Brain microvascular endothelial cell (primary cell): ENCODE measurements at regions not wholly inside any gene's neighbourhood (a gene's known extent, or its start where the extent isn't known, plus 50 kb on each side); places are given as distances from the start of the nearest gene placed in this dataset.
"Not testable (repeated sequence)": the region's sequence is repeated elsewhere in the genome, so short reads cannot be mapped to it uniquely, and the experiment has no call there.

Experiments used
- DNase-seq: peaks from one replicate; pipeline ENCODE4 v3.0.0-alpha.2; 2020
- H3K27ac ChIP-seq: fragments of 250-450 bp; sonication (Bioruptor Pico); 2 replicates; pipeline ENCODE4 v1.5.1; 2020; ENCODE audit warnings: mild to moderate bottlenecking, moderate library complexity
- H3K27me3 ChIP-seq: fragments of 250-450 bp; sonication (Bioruptor Pico); replicated peaks from 2 replicates; pipeline ENCODE4 v1.5.1; 2020; ENCODE audit warnings: mild to moderate bottlenecking
- H3K36me3 ChIP-seq: fragments of 250-450 bp; sonication (Bioruptor Pico); replicated peaks from 2 replicates; pipeline ENCODE4 v1.5.1; 2020; ENCODE audit warnings: mild to moderate bottlenecking
- H3K4me3 ChIP-seq: 2 replicates; pipeline ENCODE4 v1.5.1; 2011; ENCODE audit warnings: low read depth, mild to moderate bottlenecking, control low read depth, low read length, moderate library complexity
- in situ Hi-C: cut with HindIII; loops from 2 replicates; pipeline ENCODE4 v1.10.0; 2017; ENCODE audit warnings: low sequenced_read_pairs, low pct_ligation_motif_present
- TF ChIP-seq, protein P1 (sequence below): IDR thresholded peaks from 2 replicates; pipeline ENCODE4 v1.5.1; 2011; ENCODE audit warnings: low read depth, mild to moderate bottlenecking, moderate library complexity, low read length, control low read depth, inconsistent platforms; ENCODE audit errors: missing control alignments

DNA sequence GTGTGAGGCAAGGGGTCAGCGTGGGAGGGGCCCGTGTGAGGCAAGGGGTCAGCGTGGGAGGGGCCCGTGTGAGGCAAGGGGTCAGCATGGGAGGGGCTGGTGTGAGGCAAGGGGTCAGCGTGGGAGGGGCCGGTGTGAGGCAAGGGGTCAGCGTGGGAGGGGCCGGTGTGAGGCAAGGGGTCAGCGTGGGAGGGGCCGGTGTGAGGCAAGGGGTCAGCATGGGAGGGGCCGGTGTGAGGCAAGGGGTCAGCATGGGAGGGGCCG lies 119.2 kb downstream of the SEPTIN14 start:
- DNase-seq, H3K4me3 ChIP-seq, in situ Hi-C loops, H3K27me3 ChIP-seq, H3K36me3 ChIP-seq, H3K27ac ChIP-seq: not testable (repeated sequence)

DNA sequence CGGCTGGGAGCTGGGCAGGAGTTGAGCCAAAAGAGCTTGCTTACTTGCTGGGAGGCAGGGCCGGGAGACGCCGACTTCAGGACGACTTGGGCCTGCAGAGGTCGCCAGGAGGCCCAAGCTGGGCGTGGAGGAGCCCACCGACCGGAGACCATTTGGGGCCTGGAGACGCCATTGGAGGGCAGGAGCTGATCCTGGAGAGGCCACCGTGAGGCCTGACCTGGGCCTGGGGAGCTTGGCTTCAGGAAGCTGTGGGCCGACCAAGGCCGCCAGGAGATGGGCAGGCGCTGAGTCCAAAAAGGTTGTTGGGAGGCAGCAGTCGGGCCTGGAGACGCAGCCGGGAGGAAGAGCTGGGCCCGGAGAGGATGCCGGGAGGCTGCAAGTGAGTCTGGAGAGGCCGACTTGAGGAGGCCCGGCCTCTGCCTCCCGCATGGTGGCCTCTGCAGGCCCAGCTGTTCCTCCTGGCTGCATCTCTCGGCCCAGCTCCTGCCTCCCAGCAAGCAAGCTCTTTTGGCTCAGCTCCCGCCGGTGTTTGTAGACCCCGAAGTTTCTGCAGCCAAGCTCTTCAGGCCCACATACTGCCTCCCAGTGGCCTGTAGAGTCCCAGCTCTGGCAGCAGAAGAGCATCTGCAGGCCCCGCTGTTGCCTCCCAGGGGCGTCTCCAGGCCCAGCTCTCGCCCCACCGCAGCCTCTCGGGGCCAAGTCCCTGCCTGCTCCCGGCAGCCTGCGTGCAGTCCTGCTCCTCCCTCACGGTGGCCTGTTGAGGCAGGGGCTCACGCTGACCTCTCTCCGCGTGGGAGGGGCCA lies 119.7 kb downstream of the SEPTIN14 start:
- H3K4me3 ChIP-seq, H3K27ac ChIP-seq, H3K27me3 ChIP-seq, H3K36me3 ChIP-seq, in situ Hi-C loops, DNase-seq: not testable (repeated sequence)

DNA sequence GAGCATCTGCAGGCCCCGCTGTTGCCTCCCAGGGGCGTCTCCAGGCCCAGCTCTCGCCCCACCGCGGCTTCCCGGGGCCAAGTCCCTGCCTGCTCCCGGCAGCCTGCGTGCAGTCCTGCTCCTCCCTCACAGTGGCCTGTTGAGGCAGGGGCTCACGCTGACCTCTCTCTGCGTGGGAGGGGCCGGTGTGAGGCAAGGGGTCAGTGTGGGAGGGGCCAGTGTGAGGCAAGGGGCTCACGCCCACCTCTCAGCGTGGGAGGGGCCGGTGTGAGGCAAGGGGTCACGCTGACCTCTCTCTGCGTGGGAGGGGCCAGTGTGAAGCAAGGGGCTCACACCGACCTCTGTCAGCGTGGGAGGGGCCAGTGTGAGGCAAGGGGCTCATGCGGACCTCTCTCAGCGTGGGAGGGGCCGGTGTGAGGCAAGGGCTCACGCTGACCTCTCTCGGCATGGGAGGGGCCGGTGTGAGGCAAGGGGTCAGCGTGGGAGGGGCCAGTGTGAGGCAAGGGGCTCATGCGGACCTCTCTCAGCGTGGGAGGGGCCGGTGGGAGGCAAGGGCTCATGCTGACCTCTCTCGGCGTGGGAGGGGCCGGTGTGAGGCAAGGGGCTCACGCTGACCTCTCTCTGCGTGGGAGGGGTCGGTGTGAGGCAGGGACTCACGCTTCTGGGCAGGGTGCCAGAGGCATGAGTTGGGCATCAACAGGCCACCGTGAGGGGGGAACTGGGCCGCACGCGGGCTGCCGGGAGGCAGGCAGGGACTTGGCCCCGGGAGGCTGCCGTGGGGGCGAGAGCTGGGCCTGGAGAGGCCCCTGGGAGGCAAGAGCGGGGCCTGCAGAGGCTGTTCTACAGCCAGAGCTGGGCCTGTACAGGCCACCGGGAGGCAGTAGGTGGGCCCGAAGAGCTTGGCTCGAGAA lies 120.6 kb downstream of the SEPTIN14 start:
- H3K4me3 ChIP-seq, in situ Hi-C loops, H3K27me3 ChIP-seq, H3K36me3 ChIP-seq, DNase-seq, H3K27ac ChIP-seq: not testable (repeated sequence)

DNA sequence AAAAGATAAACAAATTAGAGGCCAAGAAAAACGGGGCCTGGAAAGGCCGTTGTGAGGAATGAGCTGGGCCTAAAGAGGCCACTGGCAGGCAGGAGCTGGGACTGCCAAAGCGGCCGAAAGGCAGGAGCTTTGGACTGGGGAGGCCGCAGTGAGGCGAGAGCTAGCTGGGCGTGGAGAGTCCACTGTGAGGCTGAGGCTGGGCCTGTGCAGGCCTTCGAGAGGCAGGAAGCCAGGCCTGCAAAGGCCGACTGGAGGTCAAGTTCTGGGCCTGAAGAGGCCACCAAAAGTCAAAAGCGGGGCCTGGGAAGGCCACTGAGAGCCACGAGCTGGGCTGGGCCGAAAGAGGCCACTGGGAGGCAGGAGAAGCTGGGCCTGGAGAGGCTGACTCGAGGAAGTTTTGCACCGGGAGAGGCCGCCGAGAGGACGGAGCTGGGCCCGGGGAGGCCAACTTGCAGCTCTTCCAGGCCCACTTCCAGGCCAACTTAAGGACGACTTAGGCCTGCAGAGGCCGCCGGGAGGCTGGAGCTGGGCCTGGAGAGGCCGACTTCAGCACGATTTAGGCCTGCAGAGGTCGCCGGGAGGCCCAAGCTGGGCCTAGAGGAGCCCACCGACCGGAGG lies 121.8 kb downstream of the SEPTIN14 start:
- DNase-seq, H3K27me3 ChIP-seq, in situ Hi-C loops, H3K27ac ChIP-seq, H3K36me3 ChIP-seq, H3K4me3 ChIP-seq: not testable (repeated sequence)

DNA sequence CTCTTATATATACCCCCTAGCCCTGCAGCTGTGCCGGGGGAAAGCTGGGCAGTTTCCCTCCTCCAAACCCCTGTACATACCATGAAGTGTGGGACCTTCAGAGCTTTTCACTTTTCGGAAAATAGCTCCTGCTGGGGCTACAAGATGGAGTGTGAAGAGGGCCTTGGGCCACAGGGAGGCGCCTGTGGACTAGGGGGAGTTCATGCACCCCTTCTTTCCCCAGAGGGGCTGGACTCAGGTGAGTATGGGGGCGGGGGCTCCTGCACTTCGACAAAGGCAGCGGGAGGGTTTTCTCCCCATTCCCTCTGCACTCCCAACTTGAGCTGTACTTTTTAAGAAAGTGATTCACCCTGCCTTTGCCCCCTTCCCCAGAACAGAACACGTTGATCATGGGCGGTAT lies 122.5 kb downstream of the SEPTIN14 start:
- H3K4me3 ChIP-seq, H3K27me3 ChIP-seq, in situ Hi-C loops, H3K36me3 ChIP-seq, DNase-seq, H3K27ac ChIP-seq: not testable (repeated sequence)

DNA sequence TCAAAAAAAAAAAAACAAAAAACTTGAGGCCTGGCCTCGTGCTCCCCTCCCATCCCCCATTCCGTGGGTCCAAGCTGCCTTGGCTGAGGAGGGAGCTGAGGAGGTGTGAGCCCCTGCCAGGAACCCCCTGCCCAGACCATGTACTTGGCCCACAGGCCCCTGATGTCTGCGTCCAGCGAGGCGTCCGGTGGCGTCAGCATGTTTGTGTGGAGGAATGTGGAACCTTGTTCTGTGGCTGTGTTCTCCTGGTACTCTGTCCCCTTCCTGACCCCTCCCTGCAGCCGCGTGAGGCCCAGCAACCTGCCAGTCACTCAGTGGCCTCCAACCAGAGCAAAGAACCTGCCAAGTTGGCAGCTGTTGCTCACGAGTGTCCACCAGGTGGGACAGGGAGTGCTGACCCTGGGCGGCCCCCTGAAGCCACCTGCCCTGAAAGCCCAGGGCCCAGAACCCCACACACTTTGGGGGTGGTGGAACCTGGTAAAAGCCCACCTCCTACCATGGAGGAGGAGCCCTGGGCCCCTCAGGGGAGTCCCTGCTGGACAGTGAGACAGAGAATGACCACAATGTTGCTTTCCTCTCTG lies 125.8 kb downstream of the SEPTIN14 start:
- in situ Hi-C loops, H3K27me3 ChIP-seq, H3K27ac ChIP-seq, H3K4me3 ChIP-seq, DNase-seq, H3K36me3 ChIP-seq: not testable (repeated sequence)

DNA sequence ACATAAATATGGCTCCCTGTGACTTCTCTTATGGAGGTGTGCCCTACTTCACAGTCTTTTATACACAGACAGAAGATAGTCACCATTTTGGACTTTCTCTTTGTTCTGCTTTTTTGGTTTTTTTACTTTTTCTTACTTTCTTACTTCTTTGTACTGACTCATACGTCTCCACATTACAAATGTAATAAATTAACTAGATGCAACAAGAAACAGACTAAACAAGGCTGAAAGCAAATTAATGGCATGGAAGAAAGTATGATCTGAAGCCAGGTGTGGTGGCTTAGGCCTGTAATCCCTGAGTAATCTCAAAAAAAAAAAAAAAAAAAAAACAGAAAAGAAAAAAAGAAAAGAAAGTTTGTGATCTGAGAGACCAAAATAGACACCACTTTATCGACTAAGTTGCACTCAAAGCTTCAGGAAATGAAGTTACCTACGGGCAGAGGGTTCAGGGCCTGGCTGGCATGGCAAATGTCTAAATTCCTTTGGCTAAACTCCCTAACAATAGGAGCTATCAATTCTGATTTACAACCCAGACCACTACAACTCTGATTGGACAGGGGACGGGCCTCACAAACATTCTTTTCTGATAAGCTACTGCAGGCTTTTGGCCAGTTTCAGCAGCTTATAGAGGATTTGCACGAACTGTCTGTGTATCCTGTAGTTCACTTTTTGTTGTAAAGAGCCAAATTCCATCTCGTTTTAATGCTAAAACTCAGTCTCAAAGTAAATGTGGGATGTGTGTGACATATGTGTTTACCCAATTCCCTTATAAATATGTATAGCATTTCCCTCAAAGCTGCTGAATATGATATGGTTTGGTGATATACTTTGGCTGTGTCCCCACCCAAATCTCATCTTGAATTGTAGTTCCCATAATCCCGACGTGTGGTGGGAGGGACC lies 129.1 kb downstream of the SEPTIN14 start:
- in situ Hi-C loops = no loop called here
- H3K36me3 ChIP-seq = no peaks in the 10 kb centered on the region
- H3K4me3 ChIP-seq = no peak overlapping the region
- TF ChIP-seq, protein P1, sequence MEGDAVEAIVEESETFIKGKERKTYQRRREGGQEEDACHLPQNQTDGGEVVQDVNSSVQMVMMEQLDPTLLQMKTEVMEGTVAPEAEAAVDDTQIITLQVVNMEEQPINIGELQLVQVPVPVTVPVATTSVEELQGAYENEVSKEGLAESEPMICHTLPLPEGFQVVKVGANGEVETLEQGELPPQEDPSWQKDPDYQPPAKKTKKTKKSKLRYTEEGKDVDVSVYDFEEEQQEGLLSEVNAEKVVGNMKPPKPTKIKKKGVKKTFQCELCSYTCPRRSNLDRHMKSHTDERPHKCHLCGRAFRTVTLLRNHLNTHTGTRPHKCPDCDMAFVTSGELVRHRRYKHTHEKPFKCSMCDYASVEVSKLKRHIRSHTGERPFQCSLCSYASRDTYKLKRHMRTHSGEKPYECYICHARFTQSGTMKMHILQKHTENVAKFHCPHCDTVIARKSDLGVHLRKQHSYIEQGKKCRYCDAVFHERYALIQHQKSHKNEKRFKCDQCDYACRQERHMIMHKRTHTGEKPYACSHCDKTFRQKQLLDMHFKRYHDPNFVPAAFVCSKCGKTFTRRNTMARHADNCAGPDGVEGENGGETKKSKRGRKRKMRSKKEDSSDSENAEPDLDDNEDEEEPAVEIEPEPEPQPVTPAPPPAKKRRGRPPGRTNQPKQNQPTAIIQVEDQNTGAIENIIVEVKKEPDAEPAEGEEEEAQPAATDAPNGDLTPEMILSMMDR = no peak
- no peaks in the 10 kb centered on the region for H3K27me3 ChIP-seq
- no peak for DNase-seq
- H3K27ac ChIP-seq = no peak overlapping the region

DNA sequence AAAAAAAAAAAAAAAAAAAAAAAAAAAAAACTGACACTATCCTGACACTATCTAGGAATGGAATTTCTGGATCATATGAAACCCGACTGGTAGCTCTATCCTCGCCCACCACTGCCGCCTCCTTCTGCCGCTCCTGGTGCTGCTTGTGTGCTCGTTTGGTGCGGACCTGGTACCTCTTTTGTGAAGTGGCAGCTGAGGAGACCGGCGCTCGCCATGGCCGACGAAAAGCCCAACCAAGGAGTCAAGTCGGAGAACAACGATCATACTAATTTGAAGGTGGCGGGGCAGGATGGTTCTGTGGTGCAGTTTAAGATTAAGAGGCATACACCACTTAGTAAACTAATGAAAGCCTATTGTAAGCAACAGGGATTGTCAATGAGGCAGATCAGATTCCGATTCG lies 130.6 kb downstream of the SEPTIN14 start:
- no peak overlapping the region for H3K4me3 ChIP-seq
- no peaks in the 10 kb centered on the region for H3K36me3 ChIP-seq
- no peak overlapping the region for H3K27ac ChIP-seq
- TF ChIP-seq, protein P1 = no peak
- in situ Hi-C loops = no loop called here
- DNase-seq = no peak
- no peaks in the 10 kb centered on the region for H3K27me3 ChIP-seq
